ENCODE measurements at regions not wholly inside any gene's neighbourhood (a gene's known extent, or its start where the extent isn't known, plus 50 kb on each side); places are given as distances from the start of the nearest gene placed in this dataset.
A peak's percentile ranks its signal among the peaks of the same experiment; 100 is the strongest.

GRCh38 chr6:20033697-20034407, 178.4 kb downstream of the MBOAT1 start:
- ATAC-seq (ENCODE audit: low FRiP score) (no peak), DNase-seq (ENCODE audit: low spot score) (no peak)
- no peak for TF ChIP-seq CTCF (IDR thresholded peaks at IDR 0.05)

DNA sequence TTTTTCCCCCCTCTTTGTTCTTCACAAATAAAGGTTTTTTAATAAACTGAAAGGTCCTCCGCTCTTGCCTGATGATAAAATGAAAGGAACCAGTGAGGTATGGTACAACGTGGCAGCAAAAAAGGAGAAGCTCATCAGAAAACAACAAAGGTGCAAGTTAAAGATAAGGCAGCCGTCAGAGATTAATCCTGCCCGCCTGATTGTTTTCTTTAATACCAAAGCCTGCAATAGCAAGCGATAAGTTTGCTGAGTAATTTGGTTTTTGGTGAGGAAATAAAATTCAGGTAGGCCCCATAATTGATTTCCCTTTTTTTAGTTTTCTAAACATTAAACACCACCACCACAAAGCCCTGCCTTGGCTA, 177.9 kb downstream of the MBOAT1 start:
- no peak for TF ChIP-seq CTCF (IDR thresholded peaks at IDR 0.05)

DNA sequence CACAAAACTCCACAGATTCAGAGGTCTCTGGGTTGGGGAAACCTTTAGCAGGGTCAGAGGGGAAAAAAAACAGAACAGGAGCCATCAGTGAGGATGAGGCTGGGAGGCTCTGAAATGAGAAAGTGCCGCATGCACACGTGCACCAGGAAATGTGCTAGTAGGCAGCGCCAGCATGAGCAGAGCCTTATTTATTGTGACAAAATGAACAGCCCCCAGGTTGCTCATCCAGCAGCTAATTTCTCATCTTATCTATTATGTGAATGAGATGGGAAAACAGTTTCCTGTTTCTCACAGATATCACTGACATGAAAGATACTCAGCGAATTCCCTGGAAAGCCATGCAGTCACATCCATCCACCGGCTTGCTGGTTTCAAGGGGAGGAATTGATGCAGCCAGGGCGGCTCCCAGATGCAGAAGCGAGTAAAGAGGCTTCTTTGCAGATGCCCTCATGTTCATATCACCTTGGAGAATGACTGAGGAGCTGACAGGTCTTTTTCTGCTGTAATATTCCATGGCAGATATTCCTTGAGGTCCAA, 176.1 kb downstream of the MBOAT1 start:
- DNase-seq (ENCODE audit: low spot score): no peak
- no peak for TF ChIP-seq CTCF (IDR thresholded peaks at IDR 0.05)
- no peak for ATAC-seq (ENCODE audit: low FRiP score)

More for the DNA sequence above, 177.9 kb downstream of the MBOAT1 start:
- ATAC-seq (ENCODE audit: low FRiP score) (no peak), DNase-seq (ENCODE audit: low spot score) (no peak)

DNA sequence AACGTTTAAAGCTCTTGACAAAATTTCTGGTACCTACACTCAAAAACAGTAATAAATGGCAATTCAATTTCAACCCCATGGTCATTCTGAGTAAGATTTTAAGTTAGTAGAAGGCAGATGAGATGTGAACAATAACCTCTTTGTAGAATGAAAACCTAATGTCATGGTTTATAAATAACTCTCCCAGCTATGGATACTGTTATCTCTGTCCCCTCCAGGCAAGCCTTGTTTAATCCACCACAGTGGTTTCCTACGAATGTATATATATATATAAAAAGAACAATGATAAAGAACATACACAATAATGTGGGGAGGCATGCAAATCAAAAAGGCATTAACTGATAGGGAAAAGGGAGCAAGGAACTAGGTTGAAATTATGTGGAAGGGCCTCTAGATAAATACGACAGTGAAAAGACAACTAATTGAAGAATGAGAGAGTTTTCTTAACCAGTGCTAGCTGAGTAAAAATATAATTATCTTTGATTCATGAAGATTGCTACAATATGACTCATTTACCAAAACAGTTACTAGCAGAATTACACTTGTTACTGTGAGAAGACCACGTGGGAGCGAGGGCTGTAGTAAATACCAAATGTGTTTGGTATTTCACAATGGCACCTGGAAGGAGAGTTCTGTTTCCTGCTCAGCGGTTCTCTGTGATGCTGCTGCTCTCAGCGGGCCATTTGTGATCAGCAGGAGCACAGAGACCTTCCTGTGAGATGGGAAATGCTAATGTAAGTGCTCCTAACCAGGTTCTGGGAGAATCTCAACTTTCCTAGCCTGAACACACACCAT, 173.7 kb downstream of the MBOAT1 start:
- DNase-seq (ENCODE audit: low spot score) (no peak), ATAC-seq (ENCODE audit: low FRiP score) (peak; percentile 28)
- TF ChIP-seq CTCF (IDR thresholded peaks at IDR 0.05): no peak

GRCh38 chr6:20044883-20045282, 167.4 kb downstream of the MBOAT1 start:
- DNase-seq (ENCODE audit: low spot score) (no peak), ATAC-seq (ENCODE audit: low FRiP score) (no peak)
- no peak for TF ChIP-seq CTCF (IDR thresholded peaks at IDR 0.05)
